Ishikawa (cell line): ENCODE measurements at regions not wholly inside any gene's neighbourhood (a gene's known extent, or its start where the extent isn't known, plus 50 kb on each side); places are given as distances from the start of the nearest gene placed in this dataset.

ENCODE experiments used
- CEBPB ChIP-seq: IDR thresholded peaks from 2 replicates; pipeline ENCODE4 v1.6.1; 2012
- CREB1 ChIP-seq: IDR thresholded peaks from 2 replicates; pipeline ENCODE4 v1.6.1; 2012; ENCODE audit warnings: low read depth
- EGR1 ChIP-seq: IDR thresholded peaks from 2 replicates; pipeline ENCODE4 v1.6.1; 2012
- EP300 ChIP-seq: IDR thresholded peaks from 2 replicates; pipeline ENCODE4 v1.6.1; 2012; ENCODE audit warnings: borderline replicate concordance
- FOXM1 ChIP-seq: IDR thresholded peaks from 2 replicates; pipeline ENCODE4 v1.6.1; 2012; ENCODE audit warnings: low read depth, borderline replicate concordance
- NFIC ChIP-seq: IDR thresholded peaks from 2 replicates; pipeline ENCODE4 v1.6.1; 2012
- RAD21 ChIP-seq: IDR thresholded peaks from 2 replicates; pipeline ENCODE4 v1.6.1; 2012; ENCODE audit warnings: low read depth
- TAF1 ChIP-seq: IDR thresholded peaks from 2 replicates; pipeline ENCODE4 v1.6.1; 2012; ENCODE audit warnings: low read depth, mild to moderate bottlenecking
- TCF12 ChIP-seq: IDR thresholded peaks from 2 replicates; pipeline ENCODE4 v1.6.1; 2012; ENCODE audit warnings: low read depth
- TEAD4 ChIP-seq: IDR thresholded peaks from 2 replicates; pipeline ENCODE4 v1.6.1; 2012
- YY1 ChIP-seq: IDR thresholded peaks from 2 replicates; pipeline ENCODE4 v1.6.1; 2012; ENCODE audit warnings: low read depth
- ZBTB7A ChIP-seq: IDR thresholded peaks from 2 replicates; pipeline ENCODE4 v1.6.1; 2012; ENCODE audit warnings: low read depth
- TF ChIP-seq, protein P1 (sequence below): IDR thresholded peaks from 2 replicates; pipeline ENCODE4 v1.6.1; 2012; ENCODE audit warnings: low read depth, mild to moderate bottlenecking
- TF ChIP-seq, protein P2 (sequence below): IDR thresholded peaks from 2 replicates; pipeline ENCODE4 v1.6.1; 2012
- TF ChIP-seq, protein P3 (sequence below): IDR thresholded peaks from 2 replicates; pipeline ENCODE4 v1.6.1; 2012

DNA sequence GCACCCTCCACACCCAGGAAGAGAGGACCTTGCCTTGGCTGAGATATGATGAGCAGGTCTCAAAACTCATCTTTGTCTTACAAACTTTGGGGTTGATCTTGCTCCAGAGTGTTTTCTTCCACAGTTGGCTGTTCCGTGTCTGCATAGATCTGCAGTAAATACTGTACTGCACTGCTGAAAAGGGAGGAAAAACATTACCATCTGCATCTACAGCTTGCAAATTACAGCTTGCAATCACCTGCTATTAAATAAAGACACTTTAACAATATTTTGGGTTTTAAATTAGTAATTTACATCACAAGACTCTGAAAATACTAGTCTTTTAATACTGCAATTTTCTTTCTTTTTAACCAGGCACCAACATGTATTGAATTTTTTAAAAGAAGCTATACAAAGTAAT lies 499.5 kb downstream of the STIM2 start:
- no peak for TF ChIP-seq TCF12
- TF ChIP-seq YY1 = no peak
- TF ChIP-seq CREB1 = no peak
- no peak for TF ChIP-seq TEAD4
- no peak for TF ChIP-seq RAD21
- TF ChIP-seq NFIC = no peak
- no peak for TF ChIP-seq TAF1
- TF ChIP-seq CEBPB = no peak
- TF ChIP-seq, protein P1, sequence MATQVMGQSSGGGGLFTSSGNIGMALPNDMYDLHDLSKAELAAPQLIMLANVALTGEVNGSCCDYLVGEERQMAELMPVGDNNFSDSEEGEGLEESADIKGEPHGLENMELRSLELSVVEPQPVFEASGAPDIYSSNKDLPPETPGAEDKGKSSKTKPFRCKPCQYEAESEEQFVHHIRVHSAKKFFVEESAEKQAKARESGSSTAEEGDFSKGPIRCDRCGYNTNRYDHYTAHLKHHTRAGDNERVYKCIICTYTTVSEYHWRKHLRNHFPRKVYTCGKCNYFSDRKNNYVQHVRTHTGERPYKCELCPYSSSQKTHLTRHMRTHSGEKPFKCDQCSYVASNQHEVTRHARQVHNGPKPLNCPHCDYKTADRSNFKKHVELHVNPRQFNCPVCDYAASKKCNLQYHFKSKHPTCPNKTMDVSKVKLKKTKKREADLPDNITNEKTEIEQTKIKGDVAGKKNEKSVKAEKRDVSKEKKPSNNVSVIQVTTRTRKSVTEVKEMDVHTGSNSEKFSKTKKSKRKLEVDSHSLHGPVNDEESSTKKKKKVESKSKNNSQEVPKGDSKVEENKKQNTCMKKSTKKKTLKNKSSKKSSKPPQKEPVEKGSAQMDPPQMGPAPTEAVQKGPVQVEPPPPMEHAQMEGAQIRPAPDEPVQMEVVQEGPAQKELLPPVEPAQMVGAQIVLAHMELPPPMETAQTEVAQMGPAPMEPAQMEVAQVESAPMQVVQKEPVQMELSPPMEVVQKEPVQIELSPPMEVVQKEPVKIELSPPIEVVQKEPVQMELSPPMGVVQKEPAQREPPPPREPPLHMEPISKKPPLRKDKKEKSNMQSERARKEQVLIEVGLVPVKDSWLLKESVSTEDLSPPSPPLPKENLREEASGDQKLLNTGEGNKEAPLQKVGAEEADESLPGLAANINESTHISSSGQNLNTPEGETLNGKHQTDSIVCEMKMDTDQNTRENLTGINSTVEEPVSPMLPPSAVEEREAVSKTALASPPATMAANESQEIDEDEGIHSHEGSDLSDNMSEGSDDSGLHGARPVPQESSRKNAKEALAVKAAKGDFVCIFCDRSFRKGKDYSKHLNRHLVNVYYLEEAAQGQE = no peak
- TF ChIP-seq ZBTB7A = no peak

DNA sequence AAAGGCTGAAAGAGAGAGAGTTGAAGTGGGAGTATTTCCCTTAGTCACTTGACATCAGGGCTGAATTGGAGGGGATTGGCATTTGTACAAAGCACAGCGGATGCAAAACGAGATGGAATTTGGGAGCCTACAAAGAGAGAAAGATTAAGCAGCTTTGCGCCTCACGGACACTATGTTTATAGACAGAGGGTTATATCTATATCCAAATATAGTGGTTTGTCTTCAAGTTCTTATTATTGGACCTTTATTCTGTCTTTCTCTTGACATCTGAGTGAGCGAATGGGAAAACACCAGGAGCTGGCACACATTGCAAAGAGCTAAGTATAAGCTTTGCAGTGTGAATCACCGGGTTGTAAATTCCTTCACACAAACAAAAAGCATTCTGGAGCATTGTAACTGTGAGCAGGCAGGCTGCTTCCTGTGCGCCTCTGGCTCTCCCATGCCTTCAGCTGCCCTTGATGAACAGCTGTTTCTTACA lies 500.2 kb downstream of the STIM2 start:
- TF ChIP-seq TCF12 (no peak), RAD21 (no peak)

DNA sequence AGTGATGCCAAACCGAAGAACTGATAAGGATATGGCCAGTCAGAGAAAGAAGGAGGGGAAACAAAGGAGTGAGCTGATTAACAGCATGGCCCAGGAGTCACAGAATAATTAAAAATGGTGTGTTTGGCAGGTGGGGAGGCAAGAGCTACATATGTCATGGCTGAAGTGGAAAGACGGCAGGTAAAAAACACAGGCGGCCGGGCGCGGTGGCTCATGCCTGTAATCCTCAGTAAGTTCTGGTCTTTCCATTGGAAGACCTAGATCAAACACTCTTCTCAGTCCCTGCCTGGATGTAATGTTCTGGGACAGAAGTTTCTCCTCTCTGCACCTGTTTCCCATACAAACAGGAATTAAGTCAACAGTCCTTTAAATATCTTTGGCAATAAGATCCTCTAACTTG lies 503.9 kb downstream of the STIM2 start:
- no peak for TF ChIP-seq NFIC
- no peak for TF ChIP-seq ZBTB7A
- TF ChIP-seq YY1 = no peak
- no peak for TF ChIP-seq TCF12
- TF ChIP-seq EP300 = no peak
- no peak for TF ChIP-seq CREB1
- TF ChIP-seq TAF1 = no peak
- TF ChIP-seq, protein P2, sequence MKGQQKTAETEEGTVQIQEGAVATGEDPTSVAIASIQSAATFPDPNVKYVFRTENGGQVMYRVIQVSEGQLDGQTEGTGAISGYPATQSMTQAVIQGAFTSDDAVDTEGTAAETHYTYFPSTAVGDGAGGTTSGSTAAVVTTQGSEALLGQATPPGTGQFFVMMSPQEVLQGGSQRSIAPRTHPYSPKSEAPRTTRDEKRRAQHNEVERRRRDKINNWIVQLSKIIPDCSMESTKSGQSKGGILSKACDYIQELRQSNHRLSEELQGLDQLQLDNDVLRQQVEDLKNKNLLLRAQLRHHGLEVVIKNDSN = no peak
- TF ChIP-seq CEBPB = no peak
- TF ChIP-seq, protein P1 = no peak
- no peak for TF ChIP-seq EGR1
- TF ChIP-seq, protein P3, sequence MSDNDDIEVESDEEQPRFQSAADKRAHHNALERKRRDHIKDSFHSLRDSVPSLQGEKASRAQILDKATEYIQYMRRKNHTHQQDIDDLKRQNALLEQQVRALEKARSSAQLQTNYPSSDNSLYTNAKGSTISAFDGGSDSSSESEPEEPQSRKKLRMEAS = no peak
- no peak for TF ChIP-seq TEAD4
- TF ChIP-seq FOXM1 = no peak
- TF ChIP-seq RAD21 = no peak

DNA sequence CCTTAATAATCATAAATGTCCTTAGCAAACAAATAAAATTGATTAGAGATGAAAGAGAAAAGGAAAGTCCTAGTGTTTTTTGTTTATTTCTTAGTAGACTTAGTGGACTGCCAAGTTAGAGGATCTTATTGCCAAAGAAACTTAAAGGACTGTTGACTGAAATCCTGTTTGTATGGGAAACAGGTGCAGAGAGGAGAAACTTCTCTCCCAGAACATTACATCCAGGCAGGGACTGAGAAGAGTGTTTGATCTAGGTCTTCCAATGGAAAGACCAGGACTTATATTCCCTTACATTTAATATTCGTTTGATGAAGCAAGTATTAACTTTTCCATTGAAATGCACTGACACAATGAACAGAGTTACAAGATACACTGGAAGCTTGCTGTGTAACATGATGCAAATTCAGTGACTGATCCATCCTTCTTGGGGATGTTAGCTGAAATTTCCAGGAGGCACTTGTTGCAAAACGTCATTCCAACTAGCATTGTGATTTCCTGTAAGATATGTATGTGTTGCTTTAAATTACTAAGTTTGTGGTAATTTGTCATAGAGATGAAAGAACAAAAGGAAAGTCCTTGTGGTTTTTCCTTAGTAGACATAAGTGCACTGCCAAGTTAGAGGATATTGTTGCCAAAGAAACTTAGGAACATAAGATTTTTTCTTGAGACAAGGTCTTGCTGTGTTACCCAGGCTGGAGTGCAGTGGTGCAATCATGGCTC lies 505.6 kb downstream of the STIM2 start:
- TF ChIP-seq TCF12 (no peak), EP300 (no peak), YY1 (no peak), ZBTB7A (no peak), TAF1 (no peak), RAD21 (no peak), CEBPB (no peak)
- TF ChIP-seq, protein P1 = no peak

DNA sequence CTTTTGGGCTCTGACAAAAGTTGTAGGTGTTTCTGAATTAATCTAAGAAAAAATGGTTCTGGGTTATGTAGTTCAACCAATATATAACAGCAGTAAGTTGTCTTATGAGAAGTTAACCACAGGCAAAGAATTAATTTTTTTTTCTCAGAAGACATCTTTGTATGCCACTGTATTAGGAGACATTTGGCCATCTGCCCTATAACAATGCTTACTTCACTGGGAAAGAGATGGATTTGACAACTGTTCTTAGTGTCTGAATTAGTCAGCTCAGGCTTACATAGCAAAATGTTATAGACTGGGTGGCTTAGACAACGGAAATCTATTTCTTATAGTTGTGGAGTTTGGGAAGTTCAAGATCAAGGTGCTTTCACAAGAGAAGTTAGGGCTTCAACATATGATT lies 508.1 kb downstream of the STIM2 start:
- TF ChIP-seq, protein P3 = no peak
- TF ChIP-seq, protein P2 = no peak
- no peak for TF ChIP-seq CREB1
- TF ChIP-seq NFIC = no peak
- TF ChIP-seq EP300 = no peak
- TF ChIP-seq TCF12 = no peak
- no peak for TF ChIP-seq FOXM1
- TF ChIP-seq YY1 = no peak
